OCI-LY1 (cell line): ENCODE measurements at regions not wholly inside any gene's neighbourhood (a gene's known extent, or its start where the extent isn't known, plus 50 kb on each side); places are given as distances from the start of the nearest gene placed in this dataset.

Experiments used
- H2AFZ ChIP-seq: fragments of 200-600 bp; sonication (generic), shearing (Covaris generic); 2 replicates; pipeline ENCODE4 v1.6.0; 2014; ENCODE audit warnings: antibody characterized with exemption, mild to moderate bottlenecking, low read length
- H3F3A ChIP-seq: fragments of 200-600 bp; sonication (generic), shearing (Covaris generic); 2 replicates; pipeline ENCODE4 v1.6.0; 2014; ENCODE audit warnings: mild to moderate bottlenecking, antibody characterized with exemption, low read length, moderate library complexity; ENCODE audit not compliant: insufficient read depth
- H3K27ac ChIP-seq: fragments of 200-600 bp; sonication (generic); 2 replicates; pipeline ENCODE4 v1.5.1; 2014; ENCODE audit warnings: low read length, mixed run types, mild to moderate bottlenecking, low read depth; ENCODE audit not compliant: poor library complexity, severe bottlenecking
- H3K27me3 ChIP-seq: fragments of 200-600 bp; sonication (generic); 2 replicates; pipeline ENCODE4 v1.6.0; 2014; ENCODE audit warnings: antibody characterized with exemption, mild to moderate bottlenecking, low read length, moderate library complexity; ENCODE audit not compliant: insufficient read depth
- H3K36me3 ChIP-seq: fragments of 200-600 bp; sonication (generic); 2 replicates; pipeline ENCODE4 v1.6.1; 2014; ENCODE audit warnings: mild to moderate bottlenecking, antibody characterized with exemption, low read length, moderate library complexity, mixed read lengths; ENCODE audit not compliant: insufficient read depth
- H3K4me1 ChIP-seq: fragments of 200-600 bp; sonication (generic); 2 replicates; pipeline ENCODE4 v1.5.1; 2014; ENCODE audit warnings: mild to moderate bottlenecking, low read length, moderate library complexity; ENCODE audit not compliant: insufficient read depth, severe bottlenecking
- H3K4me2 ChIP-seq: fragments of 200-600 bp; sonication (generic), shearing (Covaris generic); 2 replicates; pipeline ENCODE4 v1.6.1; 2014; ENCODE audit warnings: low read length
- H3K4me3 ChIP-seq: fragments of 200-600 bp; sonication (generic); 2 replicates; pipeline ENCODE4 v1.5.1; 2014; ENCODE audit warnings: low read length, low read depth, mild to moderate bottlenecking, mixed read lengths; ENCODE audit not compliant: poor library complexity, severe bottlenecking
- H3K79me2 ChIP-seq: fragments of 200-600 bp; shearing (Covaris generic); 2 replicates; pipeline ENCODE4 v1.6.1; 2016; ENCODE audit warnings: mixed run types, low read length, mixed read lengths; ENCODE audit not compliant: insufficient read depth
- H3K9ac ChIP-seq: fragments of 200-600 bp; sonication (generic), shearing (Covaris generic); 2 replicates; pipeline ENCODE4 v1.6.1; 2014; ENCODE audit warnings: mild to moderate bottlenecking, low read length, mixed read lengths
- H3K9me2 ChIP-seq: fragments of 200-600 bp; sonication (generic), shearing (Covaris generic); 2 replicates; pipeline ENCODE4 v1.6.1; 2014; ENCODE audit warnings: low read depth, mild to moderate bottlenecking, low read length, mixed read lengths
- H3K9me3 ChIP-seq: fragments of 200-600 bp; shearing (Covaris generic); 2 replicates; pipeline ENCODE4 v1.6.1; 2014; ENCODE audit warnings: low read length, mixed read lengths
- H4K20me1 ChIP-seq: fragments of 200-600 bp; sonication (generic), shearing (Covaris generic); 2 replicates; pipeline ENCODE4 v1.6.0; 2016; ENCODE audit warnings: mild to moderate bottlenecking, low read length; ENCODE audit not compliant: insufficient read depth
- EZH2 ChIP-seq: fragments of 200-600 bp; sonication (generic), shearing (Covaris generic); IDR thresholded peaks from 2 replicates; pipeline ENCODE4 v1.8.0; 2017; ENCODE audit warnings: borderline replicate concordance, mixed run types, mild to moderate bottlenecking, antibody characterized with exemption, low read length, moderate library complexity, mixed read lengths
- TF ChIP-seq, protein P1 (sequence below): fragments of 200-600 bp; sonication (generic), shearing (Covaris generic); IDR thresholded peaks from 2 replicates; pipeline ENCODE4 v1.5.1; 2017; ENCODE audit warnings: mild to moderate bottlenecking, antibody characterized with exemption, low read length, moderate library complexity, mixed read lengths

GRCh38 chr3:86427343-86427742 is 563.6 kb downstream of the VGLL3 start:
- Histone ChIP-seq H3K79me2 (no peaks in the 10 kb centered on the region), H3K4me3 (no peak overlapping the region), H3F3A (no peaks in the 10 kb centered on the region), H3K36me3 (no peaks in the 10 kb centered on the region), H3K9me3 (no peaks in the 10 kb centered on the region), H3K9me2 (no peaks in the 10 kb centered on the region), H3K4me1 (no peaks in the 10 kb centered on the region), H3K4me2 (no peak overlapping the region), H3K27me3 (no peaks in the 10 kb centered on the region), H3K27ac (no peak overlapping the region), H4K20me1 (no peaks in the 10 kb centered on the region), H3K9ac (no peak overlapping the region), H2AFZ (no peak overlapping the region)
- TF ChIP-seq, protein P1, sequence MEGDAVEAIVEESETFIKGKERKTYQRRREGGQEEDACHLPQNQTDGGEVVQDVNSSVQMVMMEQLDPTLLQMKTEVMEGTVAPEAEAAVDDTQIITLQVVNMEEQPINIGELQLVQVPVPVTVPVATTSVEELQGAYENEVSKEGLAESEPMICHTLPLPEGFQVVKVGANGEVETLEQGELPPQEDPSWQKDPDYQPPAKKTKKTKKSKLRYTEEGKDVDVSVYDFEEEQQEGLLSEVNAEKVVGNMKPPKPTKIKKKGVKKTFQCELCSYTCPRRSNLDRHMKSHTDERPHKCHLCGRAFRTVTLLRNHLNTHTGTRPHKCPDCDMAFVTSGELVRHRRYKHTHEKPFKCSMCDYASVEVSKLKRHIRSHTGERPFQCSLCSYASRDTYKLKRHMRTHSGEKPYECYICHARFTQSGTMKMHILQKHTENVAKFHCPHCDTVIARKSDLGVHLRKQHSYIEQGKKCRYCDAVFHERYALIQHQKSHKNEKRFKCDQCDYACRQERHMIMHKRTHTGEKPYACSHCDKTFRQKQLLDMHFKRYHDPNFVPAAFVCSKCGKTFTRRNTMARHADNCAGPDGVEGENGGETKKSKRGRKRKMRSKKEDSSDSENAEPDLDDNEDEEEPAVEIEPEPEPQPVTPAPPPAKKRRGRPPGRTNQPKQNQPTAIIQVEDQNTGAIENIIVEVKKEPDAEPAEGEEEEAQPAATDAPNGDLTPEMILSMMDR, result no peak
- TF ChIP-seq EZH2, result no peak

GRCh38 chr3:86420990-86421739 is 569.8 kb downstream of the VGLL3 start:
- no peak overlapping the region for H3K4me3 ChIP-seq
- no peaks in the 10 kb centered on the region for H4K20me1 ChIP-seq
- H3K4me2 ChIP-seq, result no peak overlapping the region
- no peaks in the 10 kb centered on the region for H3K9me3 ChIP-seq
- H3K27ac ChIP-seq, result no peak overlapping the region
- H3K9ac ChIP-seq, result no peak overlapping the region
- H3F3A ChIP-seq, result no peaks in the 10 kb centered on the region
- no peaks in the 10 kb centered on the region for H3K9me2 ChIP-seq
- H2AFZ ChIP-seq, result no peak overlapping the region
- no peaks in the 10 kb centered on the region for H3K27me3 ChIP-seq
- no peaks in the 10 kb centered on the region for H3K4me1 ChIP-seq
- TF ChIP-seq, protein P1, result no peak
- TF ChIP-seq EZH2, result no peak
- H3K36me3 ChIP-seq, result no peaks in the 10 kb centered on the region
- no peaks in the 10 kb centered on the region for H3K79me2 ChIP-seq

- TF ChIP-seq, protein P1, result no peak
- TF ChIP-seq EZH2, result no peak
- Histone ChIP-seq H3K27ac (no peak overlapping the region), H3K4me1 (no peaks in the 10 kb centered on the region), H3F3A (no peaks in the 10 kb centered on the region), H4K20me1 (no peaks in the 10 kb centered on the region), H3K79me2 (no peaks in the 10 kb centered on the region), H2AFZ (no peak overlapping the region), H3K36me3 (no peaks in the 10 kb centered on the region), H3K27me3 (no peaks in the 10 kb centered on the region), H3K9me3 (no peaks in the 10 kb centered on the region), H3K4me3 (no peak overlapping the region), H3K9me2 (no peaks in the 10 kb centered on the region), H3K4me2 (no peak overlapping the region), H3K9ac (no peak overlapping the region)
Observed at GRCh38 chr3:86418861-86419260, 572.1 kb downstream of the VGLL3 start.
